GM19438 (cell line): ENCODE measurements at regions not wholly inside any gene's neighbourhood (a gene's known extent, or its start where the extent isn't known, plus 50 kb on each side); places are given as distances from the start of the nearest gene placed in this dataset.

ENCODE experiments used
- ATAC-seq: cut with Tn5 transposase; IDR thresholded peaks from one replicate; pipeline ENCODE4 v1.9.1; 2021; ENCODE audit warnings: low read depth; ENCODE audit not compliant: unreplicated experiment

DNA sequence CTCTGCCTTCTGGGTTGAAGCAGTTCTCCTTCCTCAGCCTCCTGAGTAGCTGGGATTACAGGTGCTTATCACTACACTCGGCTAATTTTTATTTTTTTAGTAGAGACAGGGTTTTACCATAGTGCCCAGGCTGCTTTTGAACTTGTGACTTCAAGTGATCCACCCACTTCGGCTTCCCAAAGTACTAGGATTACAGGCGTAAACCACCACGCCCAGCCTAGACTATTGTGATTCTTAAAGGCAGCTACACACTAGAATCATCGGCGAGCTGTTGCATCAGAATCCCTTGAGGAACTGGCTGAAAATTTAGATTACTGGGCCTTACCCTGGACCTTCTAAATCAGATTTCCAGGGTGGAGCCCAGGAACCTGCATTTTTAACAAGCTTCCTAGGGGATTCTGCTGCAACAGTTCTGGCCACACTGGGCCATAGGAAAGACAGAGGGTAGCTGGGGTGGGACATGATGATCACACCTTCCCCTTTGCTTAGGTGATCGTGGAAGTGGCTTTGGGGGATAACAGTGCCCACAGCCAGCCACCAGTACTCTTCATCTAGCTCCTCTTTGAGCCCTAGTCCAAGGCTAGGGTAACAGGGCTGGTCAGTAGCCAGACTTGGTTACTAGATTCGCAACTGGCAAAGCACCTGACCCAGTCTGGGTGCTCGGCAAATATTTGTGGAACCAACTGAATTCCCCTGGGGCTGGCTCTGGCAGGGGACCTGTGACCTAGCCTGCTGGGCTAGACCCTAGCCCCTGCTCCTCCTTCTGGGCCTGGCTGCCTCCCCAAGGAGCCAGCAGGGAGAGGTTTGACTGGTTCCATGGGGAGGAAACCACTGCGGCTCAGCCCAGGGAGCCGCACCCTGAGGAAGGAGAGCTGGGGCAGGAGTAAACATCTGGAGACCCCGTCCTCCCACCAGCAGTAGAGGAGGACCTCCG lies 67.1 kb upstream of the DUSP5 start:
- no peak for ATAC-seq

GRCh38 chr10:110431659-110432058 lies 66.0 kb upstream of the DUSP5 start:
- ATAC-seq = no peak

GRCh38 chr10:110432084-110432483 lies 65.6 kb upstream of the DUSP5 start:
- ATAC-seq = no peak

DNA sequence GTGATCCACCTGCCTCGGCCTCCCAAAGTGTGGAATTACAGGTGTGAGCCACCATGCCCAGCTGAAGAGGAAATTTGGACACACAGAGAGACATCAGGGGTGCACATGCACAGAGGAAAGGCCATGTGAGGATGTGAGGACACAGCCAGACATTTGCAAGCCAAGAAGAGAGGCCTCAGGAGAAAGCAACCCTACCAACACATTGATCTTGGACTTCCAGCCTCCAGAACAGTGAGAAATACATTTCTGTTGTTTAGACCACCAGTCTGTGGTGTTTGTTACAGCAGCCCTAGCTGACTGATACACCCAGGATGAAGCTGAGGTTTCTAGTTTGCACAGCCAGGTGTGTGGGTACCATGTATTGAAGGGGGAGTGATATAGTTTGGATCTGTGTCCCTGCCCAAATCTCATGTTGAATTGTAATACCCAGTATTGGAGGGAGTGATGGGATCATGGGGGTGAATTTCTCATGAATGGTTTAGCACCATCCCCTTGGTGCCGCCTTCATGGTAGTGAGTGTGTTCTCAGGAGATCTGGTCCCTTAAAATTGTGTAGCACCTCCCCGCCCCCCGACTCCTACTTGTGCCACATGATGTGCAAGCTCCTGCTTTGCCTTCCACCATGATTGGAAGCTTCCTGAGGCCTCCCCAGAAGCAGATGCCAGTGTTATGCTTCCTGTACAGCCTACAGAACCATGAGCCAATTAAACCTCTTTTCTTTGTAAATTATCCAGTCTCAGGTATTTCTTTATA lies 64.7 kb upstream of the DUSP5 start:
- ATAC-seq = no peak

GRCh38 chr10:110433740-110434139 lies 64.0 kb upstream of the DUSP5 start:
- ATAC-seq = no peak

GRCh38 chr10:110434489-110435096 lies 63.1 kb upstream of the DUSP5 start:
- ATAC-seq = no peak

GRCh38 chr10:110436554-110437350 lies 61.0 kb upstream of the DUSP5 start:
- ATAC-seq = no peak

- no peak for ATAC-seq
Observed at GRCh38 chr10:110437351-110437605, 60.4 kb upstream of the DUSP5 start.

DNA sequence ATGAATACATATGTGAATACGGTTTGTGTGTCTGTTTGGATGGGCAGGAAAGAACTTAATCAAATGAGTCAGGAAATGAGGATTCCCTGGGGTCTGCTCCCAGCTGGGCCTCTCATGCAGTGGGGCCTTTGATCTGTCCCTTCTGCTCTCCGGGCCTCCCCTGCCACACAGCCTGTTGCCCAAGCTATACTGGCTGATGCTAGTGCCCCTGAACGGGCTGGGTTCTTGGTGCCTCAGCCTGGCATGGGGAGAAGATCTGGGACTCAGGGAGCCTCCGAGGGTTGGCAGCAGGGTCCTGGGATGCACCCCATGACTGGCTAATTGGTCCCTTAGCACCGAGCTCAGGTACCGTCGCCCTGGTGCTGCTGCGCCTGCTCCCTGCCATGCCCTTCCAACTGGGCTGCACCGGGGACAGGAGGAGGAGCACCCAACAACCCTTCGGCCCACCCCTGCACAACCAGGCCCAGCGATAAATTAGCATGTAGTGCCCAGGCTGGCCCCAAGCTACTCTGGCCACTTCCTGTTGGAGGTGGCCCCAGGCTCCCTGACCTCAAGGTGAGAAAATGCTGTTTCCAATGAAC lies 59.9 kb upstream of the DUSP5 start:
- ATAC-seq = no peak

DNA sequence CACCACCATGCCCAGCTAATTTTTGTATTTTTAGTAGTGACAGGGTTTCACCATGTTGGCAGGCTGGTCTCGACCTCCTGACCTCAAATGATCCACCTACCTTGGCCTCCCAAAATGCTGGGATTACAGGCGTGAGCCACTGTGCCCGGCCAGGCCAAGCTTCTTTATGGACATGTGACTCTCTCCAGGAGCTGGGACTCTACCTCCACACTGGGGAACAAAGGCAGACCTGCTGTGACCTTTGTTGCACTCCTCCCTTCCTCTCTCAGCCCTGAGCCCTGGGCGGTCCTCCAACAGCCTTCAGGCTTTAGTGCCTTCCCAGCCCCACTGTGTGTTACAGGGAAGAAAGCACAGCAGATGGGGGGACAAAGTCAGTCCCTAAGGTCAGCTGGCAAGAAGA lies 55.0 kb upstream of the DUSP5 start:
- no peak for ATAC-seq

DNA sequence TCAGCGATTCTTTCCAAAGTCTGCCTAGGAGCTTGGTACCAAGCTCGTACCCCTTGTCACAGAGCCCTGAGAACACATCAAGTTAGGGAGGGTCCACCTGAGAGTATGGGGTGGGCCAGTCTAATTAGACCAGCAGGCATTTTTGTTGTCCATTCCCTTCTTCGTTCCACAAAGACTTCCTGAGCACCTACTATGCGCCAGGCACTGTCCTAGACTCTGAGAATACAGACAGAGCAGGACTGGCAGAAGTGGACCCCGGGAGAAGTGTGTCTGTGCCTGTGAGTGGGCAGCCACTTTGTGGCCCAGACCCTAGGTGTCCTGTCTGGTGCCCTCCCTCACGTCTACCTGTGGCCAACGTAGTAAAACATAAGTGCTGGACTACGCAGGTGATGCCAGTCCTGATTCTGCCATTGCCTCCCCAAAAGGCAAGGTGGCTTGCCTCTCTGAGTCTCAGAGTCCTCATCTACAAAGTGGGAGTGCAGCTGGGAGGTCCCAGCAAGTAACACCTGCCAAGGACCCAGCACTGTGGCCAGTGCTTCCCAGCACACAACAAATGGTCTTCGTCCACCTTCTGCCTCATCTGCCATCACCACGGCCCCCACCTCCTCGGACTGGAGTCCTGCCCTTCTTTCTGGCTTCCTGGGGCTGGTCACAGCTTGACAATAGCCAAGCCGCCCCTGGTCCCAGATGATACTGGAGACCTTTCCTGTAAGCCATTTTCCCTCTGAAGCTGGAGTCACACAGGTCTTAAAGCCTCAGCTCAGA lies 54.3 kb upstream of the DUSP5 start:
- no peak for ATAC-seq

DNA sequence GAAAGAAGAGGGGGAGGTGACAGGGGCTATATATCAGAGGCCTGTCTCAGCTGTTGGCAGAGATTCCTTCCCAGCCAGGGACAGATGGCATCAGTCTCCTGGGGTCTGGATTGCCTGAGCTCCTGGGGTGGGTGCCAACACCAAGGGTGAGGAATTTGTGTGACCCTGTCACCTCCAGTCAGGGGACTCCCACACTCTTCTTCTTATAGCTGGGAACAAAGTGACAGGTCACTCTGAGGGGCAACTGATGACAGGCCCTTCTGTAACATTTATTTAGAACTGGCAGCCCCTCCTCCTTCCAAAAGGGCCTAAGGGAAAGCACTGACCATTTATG lies 53.7 kb upstream of the DUSP5 start:
- ATAC-seq = no peak

DNA sequence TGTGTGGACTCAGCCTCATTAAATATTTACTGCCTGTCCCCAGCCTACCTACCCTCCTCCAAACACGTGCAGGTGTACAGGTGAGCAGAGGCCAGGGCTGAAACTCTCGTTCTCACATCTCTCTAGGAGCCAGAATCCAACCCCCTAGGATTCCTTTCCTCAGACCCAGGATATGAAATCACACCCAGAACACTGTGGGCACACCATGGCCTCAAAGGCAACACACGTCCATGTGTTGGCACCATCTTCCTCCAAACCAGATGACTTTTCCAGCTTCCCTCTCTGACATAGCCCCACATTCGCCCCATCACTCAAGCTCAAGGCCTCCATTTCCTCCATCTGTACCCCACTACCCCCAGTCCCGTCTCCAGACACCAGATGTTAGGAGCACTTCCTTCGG lies 51.8 kb upstream of the DUSP5 start:
- ATAC-seq = no peak

DNA sequence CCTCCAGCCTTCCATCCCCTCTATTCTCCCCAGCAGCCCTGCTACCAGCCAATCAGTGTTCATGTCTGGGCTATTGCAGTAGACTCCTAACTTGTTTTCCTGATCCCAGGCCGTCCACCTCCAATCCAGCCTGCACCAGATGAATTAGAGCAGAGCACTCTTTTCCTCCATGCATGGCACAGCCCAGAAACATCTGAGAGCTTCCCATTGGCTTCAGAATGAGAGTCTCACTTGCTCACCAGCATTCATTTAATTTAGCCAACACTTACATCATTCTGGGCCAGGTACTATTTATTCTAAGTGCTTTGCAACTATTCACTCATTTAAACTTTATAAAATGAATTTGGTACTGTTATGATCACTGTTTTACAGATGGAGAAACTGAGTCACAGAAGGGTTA lies 51.4 kb upstream of the DUSP5 start:
- ATAC-seq = no peak

DNA sequence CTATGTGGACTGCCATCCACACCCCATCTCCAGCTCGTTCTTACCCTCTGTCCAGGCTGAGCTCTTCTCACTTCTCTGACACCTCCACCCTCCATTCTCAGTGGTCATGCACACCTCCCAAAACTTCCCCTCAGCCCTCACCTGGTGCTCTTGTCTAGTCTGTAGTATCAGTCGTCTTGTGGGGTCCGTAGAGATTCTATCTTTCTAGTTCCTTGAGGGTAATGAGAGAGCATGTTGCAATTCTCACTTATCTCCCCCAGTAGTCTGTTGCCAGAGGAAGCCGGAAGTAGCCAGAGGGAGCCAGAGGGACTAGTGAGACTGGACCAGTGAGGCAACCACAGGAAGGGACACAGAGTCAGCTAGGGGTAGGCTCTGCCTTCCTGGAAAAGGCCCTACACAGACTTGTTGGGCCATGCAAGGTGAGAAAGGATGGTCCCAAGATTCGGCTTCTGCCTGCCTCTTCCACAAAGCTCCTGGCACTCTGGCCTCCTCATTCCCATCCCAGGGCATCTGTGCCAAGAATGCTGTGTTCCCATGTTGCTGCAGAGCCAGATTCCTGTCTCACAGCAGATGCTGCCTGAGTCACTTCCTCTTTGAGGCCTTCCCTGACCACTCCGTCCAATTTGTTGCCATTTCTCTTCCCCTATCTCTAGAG lies 50.6 kb upstream of the DUSP5 start:
- no peak for ATAC-seq

GRCh38 chr10:110447886-110448285 lies 49.8 kb upstream of the DUSP5 start:
- ATAC-seq = no peak
